ENCODE measurements at regions not wholly inside any gene's neighbourhood (a gene's known extent, or its start where the extent isn't known, plus 50 kb on each side); places are given as distances from the start of the nearest gene placed in this dataset.

- TF ChIP-seq TSHZ2 (CRISPR knock-in tag; IDR thresholded peaks at IDR 0.05) (no peak), OSR1 (CRISPR knock-in tag; IDR thresholded peaks at IDR 0.05) (no peak), CSRNP3 (CRISPR knock-in tag; IDR thresholded peaks at IDR 0.05) (no peak), ZNF70 (CRISPR knock-in tag; IDR thresholded peaks at IDR 0.05) (no peak), PATZ1 (CRISPR knock-in tag; IDR thresholded peaks at IDR 0.05; ENCODE audit: borderline replicate concordance) (no peak), SNAI2 (CRISPR knock-in tag; IDR thresholded peaks at IDR 0.05) (no peak), RARB (CRISPR knock-in tag; IDR thresholded peaks at IDR 0.05) (no peak), BACH2 (CRISPR knock-in tag; IDR thresholded peaks at IDR 0.05; ENCODE audit: borderline replicate concordance) (no peak), TCF4 (CRISPR knock-in tag; IDR thresholded peaks at IDR 0.05; ENCODE audit: borderline replicate concordance) (no peak), POU6F1 (CRISPR knock-in tag; IDR thresholded peaks at IDR 0.05; ENCODE audit: borderline replicate concordance, low read depth) (no peak), ISL1 (CRISPR knock-in tag; IDR thresholded peaks at IDR 0.05) (no peak), ESRRG (CRISPR knock-in tag; IDR thresholded peaks at IDR 0.05) (no peak), ZC3H10 (CRISPR knock-in tag; IDR thresholded peaks at IDR 0.05) (no peak)
- no peak for ATAC-seq
Measured at GRCh38 chr7:119341822-119342221, 931.2 kb upstream of the KCND2 start.

GRCh38 chr7:119343289-119343688 lies 929.7 kb upstream of the KCND2 start:
- ATAC-seq, result no peak
- TF ChIP-seq TCF4 (CRISPR knock-in tag; IDR thresholded peaks at IDR 0.05; ENCODE audit: borderline replicate concordance), result no peak
- TF ChIP-seq ISL1 (CRISPR knock-in tag; IDR thresholded peaks at IDR 0.05), result no peak
- no peak for TF ChIP-seq ZNF565 (CRISPR knock-in tag; conservative IDR thresholded peaks at IDR 0.05; ENCODE audit: low read depth)
- TF ChIP-seq ZC3H10 (CRISPR knock-in tag; IDR thresholded peaks at IDR 0.05), result no peak

- ATAC-seq, result no peak
- TF ChIP-seq ZFP30 (CRISPR knock-in tag; IDR thresholded peaks at IDR 0.05) (no peak), TCF4 (CRISPR knock-in tag; IDR thresholded peaks at IDR 0.05; ENCODE audit: borderline replicate concordance) (no peak), ZNF8 (CRISPR knock-in tag; IDR thresholded peaks at IDR 0.05) (no peak), CSRNP3 (CRISPR knock-in tag; IDR thresholded peaks at IDR 0.05) (no peak), RARB (CRISPR knock-in tag; IDR thresholded peaks at IDR 0.05) (no peak)
Measured at GRCh38 chr7:119344466-119344865, 928.5 kb upstream of the KCND2 start.

- no peak for TF ChIP-seq ZNF565 (CRISPR knock-in tag; conservative IDR thresholded peaks at IDR 0.05; ENCODE audit: low read depth)
- no peak for TF ChIP-seq ISL1 (CRISPR knock-in tag; IDR thresholded peaks at IDR 0.05)
- TF ChIP-seq TOX (CRISPR knock-in tag; IDR thresholded peaks at IDR 0.05; ENCODE audit: borderline replicate concordance), result no peak
- TF ChIP-seq PATZ1 (CRISPR knock-in tag; IDR thresholded peaks at IDR 0.05; ENCODE audit: borderline replicate concordance), result no peak
- no peak for TF ChIP-seq CREB5 (CRISPR knock-in tag; IDR thresholded peaks at IDR 0.05; ENCODE audit: low read depth)
- no peak for ATAC-seq
Measured at GRCh38 chr7:119348491-119348890, 924.5 kb upstream of the KCND2 start.

All from SK-N-SH treated with all-trans-retinoic acid at 6 μM for 48 hours (cell line).